Naive thymus-derived CD4-positive, alpha-beta T cell (primary cell): ENCODE measurements at regions not wholly inside any gene's neighbourhood (a gene's known extent, or its start where the extent isn't known, plus 50 kb on each side); places are given as distances from the start of the nearest gene placed in this dataset.

Source experiments
- ATAC-seq: fragments of 150-1000 bp; cut with Tn5 transposase; 2 replicates; pipeline ENCODE4 v1.10.0; 2021; ENCODE audit warnings: mild to moderate bottlenecking, moderate library complexity
- CTCF ChIA-PET: fragments of 350-600 bp; sonication (Branson Sonifier 250); formaldehyde crosslinking; loops from one replicate; lab custom pipeline; 2021; ENCODE audit warnings: antibody characterized with exemption; lab: Charles Lee
- POLR2A ChIA-PET: fragments of 350-600 bp; sonication (Branson Sonifier 250); formaldehyde crosslinking; loops from one replicate; lab custom pipeline; 2021; ENCODE audit warnings: antibody characterized with exemption, inconsistent platforms; lab: Charles Lee
- DNase-seq, 9 donors: peaks; one replicate each; pipeline versions ENCODE4 v3.0.0 to v3.0.0-alpha.2; 2020 to 2022; ENCODE audit warnings: mixed read lengths in 1 of 9
- H3K27ac ChIP-seq: one replicate; pipeline ENCODE4 v1.7.0; 2013; ENCODE audit warnings: mild to moderate bottlenecking, low read depth, low read length, moderate library complexity
- H3K27me3 ChIP-seq, 2 donors: one replicate each; pipeline ENCODE4 v1.7.0; 2013; ENCODE audit warnings: low read length in 2 of 2, mild to moderate bottlenecking in 2 of 2, moderate library complexity in 2 of 2; ENCODE audit not compliant: control insufficient read depth in 2 of 2, insufficient read depth in 2 of 2
- H3K36me3 ChIP-seq, 3 experiments: 1 replicate in 2 of 3; 2 replicates in 1 of 3; pipeline ENCODE4 v1.7.0; 2013; ENCODE audit warnings: low read length in 3 of 3, mild to moderate bottlenecking in 3 of 3, moderate library complexity in 1 of 3; ENCODE audit not compliant: insufficient read depth in 3 of 3, control insufficient read depth in 2 of 3
- H3K4me1 ChIP-seq, 2 donors: one replicate each; pipeline ENCODE4 v1.7.0; 2013; ENCODE audit warnings: low read length in 2 of 2, mild to moderate bottlenecking in 2 of 2, moderate library complexity in 1 of 2; ENCODE audit not compliant: control insufficient read depth in 2 of 2, insufficient read depth in 2 of 2
- H3K4me3 ChIP-seq: 2 replicates; pipeline ENCODE4 v1.7.0; 2013; ENCODE audit warnings: mild to moderate bottlenecking, low read length
- H3K9me3 ChIP-seq, 3 experiments: 1 replicate in 2 of 3; 2 replicates in 1 of 3; pipeline ENCODE4 v1.7.0; 2013; ENCODE audit warnings: low read length in 3 of 3; ENCODE audit not compliant: control insufficient read depth in 2 of 3
- H3K27ac Mint-ChIP-seq, 9 donors: one replicate each; pipeline ENCODE4 v1.8.0; 2020 to 2022; ENCODE audit warnings: mixed read lengths in 9 of 9, mild to moderate bottlenecking in 8 of 9, moderate library complexity in 5 of 9, inconsistent platforms in 2 of 9
- H3K27me3 Mint-ChIP-seq, 5 donors: one replicate each; pipeline ENCODE4 v1.8.0; 2021 to 2022; ENCODE audit warnings: mixed read lengths in 5 of 5, mild to moderate bottlenecking in 1 of 5
- H3K36me3 Mint-ChIP-seq, 5 donors: one replicate each; pipeline ENCODE4 v1.8.0; 2020 to 2022; ENCODE audit warnings: mixed read lengths in 5 of 5, mild to moderate bottlenecking in 3 of 5, inconsistent platforms in 1 of 5
- H3K4me1 Mint-ChIP-seq, 7 donors: one replicate each; pipeline ENCODE4 v1.8.0; 2020 to 2022; ENCODE audit warnings: mixed read lengths in 7 of 7, mild to moderate bottlenecking in 3 of 7, inconsistent platforms in 1 of 7
- H3K4me3 Mint-ChIP-seq, 10 donors: one replicate each; pipeline ENCODE4 v1.8.0; 2020 to 2022; ENCODE audit warnings: mild to moderate bottlenecking in 10 of 10, mixed read lengths in 10 of 10, moderate library complexity in 6 of 10, inconsistent platforms in 2 of 10
- H3K9me3 Mint-ChIP-seq, 11 donors: one replicate each; pipeline ENCODE4 v1.8.0; 2020 to 2022; ENCODE audit warnings: mixed read lengths in 11 of 11, mild to moderate bottlenecking in 4 of 11, inconsistent platforms in 1 of 11, moderate library complexity in 1 of 11
- intact Hi-C, 2 donors: fragments of 100-400 bp; cut with micrococcal nuclease; formaldehyde crosslinking; loops; one replicate each; pipeline ENCODE4 v1.15.1; 2023

GRCh38 chr5:86008293-86008692, 609.4 kb upstream of the COX7C start:
- Mint-ChIP-seq H3K36me3 (peaks cover 0 to 7% (median 0%) of the 10 kb centered on the region in 5 donors), H3K4me1 (no peaks in the 10 kb centered on the region), H3K27ac (no peak overlapping the region), H3K4me3 (no peak overlapping the region), H3K27me3 (no peaks in the 10 kb centered on the region), H3K9me3 (peaks cover 0 to 26% (median 13%) of the 10 kb centered on the region in 11 donors)
- DNase-seq (no peak), ATAC-seq (no peak)
- H3K36me3 ChIP-seq, result no peaks in the 10 kb centered on the region
- intact Hi-C loops, result no loop called here
- H3K4me3 ChIP-seq, result no peak overlapping the region
- ChIA-PET CTCF (no interaction called here), POLR2A (no interaction called here)
- no peak overlapping the region for H3K27ac ChIP-seq
- H3K27me3 ChIP-seq, result no peaks in the 10 kb centered on the region
- H3K4me1 ChIP-seq, result no peaks in the 10 kb centered on the region
- H3K9me3 ChIP-seq, result no peaks in the 10 kb centered on the region

GRCh38 chr5:86008704-86009103, 609.0 kb upstream of the COX7C start:
- Mint-ChIP-seq H3K27me3 (no peaks in the 10 kb centered on the region), H3K36me3 (peaks cover 0 to 7% (median 0%) of the 10 kb centered on the region in 5 donors), H3K4me1 (no peaks in the 10 kb centered on the region), H3K4me3 (no peak overlapping the region), H3K27ac (no peak overlapping the region), H3K9me3 (peaks cover 0 to 27% (median 13%) of the 10 kb centered on the region in 11 donors)
- H3K27me3 ChIP-seq, result no peaks in the 10 kb centered on the region
- ATAC-seq, result no peak
- H3K27ac ChIP-seq, result no peak overlapping the region
- ChIA-PET POLR2A (no interaction called here), CTCF (no interaction called here)
- H3K36me3 ChIP-seq, result no peaks in the 10 kb centered on the region
- H3K4me3 ChIP-seq, result no peak overlapping the region
- no peaks in the 10 kb centered on the region for H3K9me3 ChIP-seq
- intact Hi-C loops, result no loop called here
- no peak for DNase-seq
- no peaks in the 10 kb centered on the region for H3K4me1 ChIP-seq

- H3K9me3 Mint-ChIP-seq, result peaks cover 0 to 37% (median 11%) of the 10 kb centered on the region in 11 donors
- H3K36me3 ChIP-seq, result no peaks in the 10 kb centered on the region
- H3K27ac Mint-ChIP-seq, result no peak overlapping the region
- intact Hi-C loops, result no loop called here
- no peaks in the 10 kb centered on the region for H3K27me3 Mint-ChIP-seq
- ATAC-seq (no peak), DNase-seq (no peak)
- peaks cover 0 to 7% (median 0%) of the 10 kb centered on the region in 5 donors for H3K36me3 Mint-ChIP-seq
- no peak overlapping the region for H3K27ac ChIP-seq
- H3K4me3 ChIP-seq, result no peak overlapping the region
- H3K4me3 Mint-ChIP-seq, result no peak overlapping the region
- H3K4me1 Mint-ChIP-seq, result no peaks in the 10 kb centered on the region
- H3K27me3 ChIP-seq, result no peaks in the 10 kb centered on the region
- CTCF ChIA-PET, result no interaction called here
- POLR2A ChIA-PET, result no interaction called here
- H3K4me1 ChIP-seq, result no peaks in the 10 kb centered on the region
- no peaks in the 10 kb centered on the region for H3K9me3 ChIP-seq
Measured at GRCh38 chr5:86011937-86012336, 605.8 kb upstream of the COX7C start.

GRCh38 chr5:86029308-86029707, 588.4 kb upstream of the COX7C start:
- H3K27ac Mint-ChIP-seq, result no peak overlapping the region
- Histone ChIP-seq H3K4me3 (no peak overlapping the region), H3K4me1 (no peaks in the 10 kb centered on the region), H3K27ac (no peak overlapping the region), H3K36me3 (no peaks in the 10 kb centered on the region), H3K9me3 (no peaks in the 10 kb centered on the region), H3K27me3 (no peaks in the 10 kb centered on the region)
- no peaks in the 10 kb centered on the region for H3K36me3 Mint-ChIP-seq
- no peak for ATAC-seq
- H3K27me3 Mint-ChIP-seq, result no peaks in the 10 kb centered on the region
- intact Hi-C loops, result no loop called here
- ChIA-PET POLR2A (no interaction called here), CTCF (no interaction called here)
- no peaks in the 10 kb centered on the region for H3K4me1 Mint-ChIP-seq
- H3K9me3 Mint-ChIP-seq, result peaks cover 0 to 11% (median 0%) of the 10 kb centered on the region in 11 donors
- no peak for DNase-seq
- H3K4me3 Mint-ChIP-seq, result no peak overlapping the region

- Histone ChIP-seq H3K36me3 (no peaks in the 10 kb centered on the region), H3K4me3 (no peak overlapping the region), H3K9me3 (no peaks in the 10 kb centered on the region), H3K27ac (no peak overlapping the region), H3K4me1 (no peaks in the 10 kb centered on the region), H3K27me3 (no peaks in the 10 kb centered on the region)
- Mint-ChIP-seq H3K27ac (no peak overlapping the region), H3K36me3 (no peaks in the 10 kb centered on the region), H3K9me3 (peaks cover 0 to 11% (median 0%) of the 10 kb centered on the region in 11 donors), H3K27me3 (no peaks in the 10 kb centered on the region), H3K4me3 (no peak overlapping the region), H3K4me1 (no peaks in the 10 kb centered on the region)
- POLR2A ChIA-PET, result no interaction called here
- ATAC-seq (no peak), DNase-seq (no peak)
- intact Hi-C loops, result no loop called here
- CTCF ChIA-PET, result no interaction called here
Measured at GRCh38 chr5:86030753-86031152, 587.0 kb upstream of the COX7C start.

- H3K4me3 Mint-ChIP-seq, result no peak overlapping the region
- no peaks in the 10 kb centered on the region for H3K4me1 ChIP-seq
- no peaks in the 10 kb centered on the region for H3K36me3 ChIP-seq
- DNase-seq, result no peak
- H3K27ac ChIP-seq, result no peak overlapping the region
- CTCF ChIA-PET, result no interaction called here
- no peaks in the 10 kb centered on the region for H3K9me3 ChIP-seq
- intact Hi-C loops, result no loop called here
- H3K27ac Mint-ChIP-seq, result no peak overlapping the region
- H3K27me3 Mint-ChIP-seq, result no peaks in the 10 kb centered on the region
- peaks cover 0 to 20% (median 4%) of the 10 kb centered on the region in 11 donors for H3K9me3 Mint-ChIP-seq
- H3K4me1 Mint-ChIP-seq, result no peaks in the 10 kb centered on the region
- H3K27me3 ChIP-seq, result no peaks in the 10 kb centered on the region
- ATAC-seq, result no peak
- POLR2A ChIA-PET, result interaction anchor here (0.6 kb wide), 1 partner anchor 1278 kb away, joined by 4 read pairs; no protein-coding TSS in a partner anchor
- no peaks in the 10 kb centered on the region for H3K36me3 Mint-ChIP-seq
- H3K4me3 ChIP-seq, result no peak overlapping the region
Measured at GRCh38 chr5:86038566-86038965, 579.2 kb upstream of the COX7C start.

- intact Hi-C loops, result no loop called here
- Histone ChIP-seq H3K27me3 (no peaks in the 10 kb centered on the region), H3K4me1 (no peaks in the 10 kb centered on the region), H3K27ac (no peak overlapping the region), H3K36me3 (no peaks in the 10 kb centered on the region), H3K4me3 (no peak overlapping the region), H3K9me3 (no peaks in the 10 kb centered on the region)
- no peaks in the 10 kb centered on the region for H3K4me1 Mint-ChIP-seq
- no peaks in the 10 kb centered on the region for H3K27me3 Mint-ChIP-seq
- H3K27ac Mint-ChIP-seq, result no peak overlapping the region
- DNase-seq (no peak), ATAC-seq (no peak)
- no peak overlapping the region for H3K4me3 Mint-ChIP-seq
- H3K9me3 Mint-ChIP-seq, result peaks cover 0 to 20% (median 4%) of the 10 kb centered on the region in 11 donors
- ChIA-PET CTCF (no interaction called here), POLR2A (no interaction called here)
- H3K36me3 Mint-ChIP-seq, result no peaks in the 10 kb centered on the region
Measured at GRCh38 chr5:86039351-86039750, 578.4 kb upstream of the COX7C start.
